ENCODE measurements at regions not wholly inside any gene's neighbourhood (a gene's known extent, or its start where the extent isn't known, plus 50 kb on each side); places are given as distances from the start of the nearest gene placed in this dataset.

- no peak overlapping the region for H3K27ac Mint-ChIP-seq
- WGBS (ENCODE audit: insufficient coverage): no CpG with 5 or more reads among the region's 7 CpGs
Measured at GRCh38 chr3:78421247-78421966, 1346.4 kb downstream of the ROBO1 start.

GRCh38 chr3:78424656-78425055, 1343.1 kb downstream of the ROBO1 start:
- Mint-ChIP-seq H3K4me3 (no peak overlapping the region), H3K9me3 (no peaks in the 10 kb centered on the region), H3K36me3 (no peaks in the 10 kb centered on the region), H3K4me1 (no peaks in the 10 kb centered on the region), H3K27ac (no peak overlapping the region), H3K27me3 (ENCODE audit: low read depth in 3 of 3) (peaks cover 0 to 3% (median 0%) of the 10 kb centered on the region in 3 donors)
- Histone ChIP-seq H4K20me1 (ENCODE audit: insufficient read depth, low read length) (no peaks in the 10 kb centered on the region), H3K27ac (ENCODE audit: low read depth in 1 of 2, low read length in 2 of 2) (no peak overlapping the region), H2AFZ (ENCODE audit: insufficient read depth, low read depth, low read length, poor library complexity, severe bottlenecking) (no peak overlapping the region), H3K9me3 (replicated peaks in 1 of 2; ENCODE audit: control insufficient read depth in 1 of 2, insufficient read depth in 1 of 2, low read length in 2 of 2) (no peaks in the 10 kb centered on the region), H3K4me2 (replicated peaks; ENCODE audit: extremely low read depth, low read length, poor library complexity, severe bottlenecking) (no peak overlapping the region), H3K27me3 (ENCODE audit: control insufficient read depth in 2 of 2, insufficient read depth in 2 of 2, low read length in 2 of 2) (no peaks in the 10 kb centered on the region), H3K36me3 (replicated peaks in 1 of 2; ENCODE audit: control insufficient read depth in 1 of 2, insufficient read depth in 2 of 2, low read length in 2 of 2) (no peaks in the 10 kb centered on the region), H3K79me2 (ENCODE audit: insufficient read depth, low read length) (no peaks in the 10 kb centered on the region), H3K4me3 (replicated peaks in 1 of 3; ENCODE audit: low read depth in 2 of 3, low read length in 3 of 3) (no peak overlapping the region), H3K9ac (ENCODE audit: insufficient read depth, low read length, poor library complexity, severe bottlenecking) (no peak overlapping the region), H3K4me1 (ENCODE audit: control insufficient read depth in 1 of 2, insufficient read depth in 2 of 2, low read length in 2 of 2) (no peaks in the 10 kb centered on the region)
- WGBS (ENCODE audit: insufficient coverage): no CpG with 5 or more reads among the region's 1 CpG
- no peak for DNase-seq
- no peak for TF ChIP-seq CTCF (IDR thresholded peaks at IDR 0.05)
- intact Hi-C loops (cut with micrococcal nuclease): no loop called here

More at GRCh38 chr3:78421247-78421966, 1346.4 kb downstream of the ROBO1 start:
- H3K36me3 Mint-ChIP-seq: no peaks in the 10 kb centered on the region
- Histone ChIP-seq H3K79me2 (ENCODE audit: insufficient read depth, low read length) (no peaks in the 10 kb centered on the region), H3K36me3 (replicated peaks in 1 of 2; ENCODE audit: control insufficient read depth in 1 of 2, insufficient read depth in 2 of 2, low read length in 2 of 2) (no peaks in the 10 kb centered on the region), H3K9ac (ENCODE audit: insufficient read depth, low read length, poor library complexity, severe bottlenecking) (no peak overlapping the region), H3K9me3 (replicated peaks in 1 of 2; ENCODE audit: control insufficient read depth in 1 of 2, insufficient read depth in 1 of 2, low read length in 2 of 2) (no peaks in the 10 kb centered on the region), H2AFZ (ENCODE audit: insufficient read depth, low read depth, low read length, poor library complexity, severe bottlenecking) (no peak overlapping the region), H3K4me3 (replicated peaks in 1 of 3; ENCODE audit: low read depth in 2 of 3, low read length in 3 of 3) (no peak overlapping the region), H3K27ac (ENCODE audit: low read depth in 1 of 2, low read length in 2 of 2) (no peak overlapping the region), H3K4me2 (replicated peaks; ENCODE audit: extremely low read depth, low read length, poor library complexity, severe bottlenecking) (no peak overlapping the region), H3K4me1 (ENCODE audit: control insufficient read depth in 1 of 2, insufficient read depth in 2 of 2, low read length in 2 of 2) (no peaks in the 10 kb centered on the region), H4K20me1 (ENCODE audit: insufficient read depth, low read length) (no peaks in the 10 kb centered on the region), H3K27me3 (ENCODE audit: control insufficient read depth in 2 of 2, insufficient read depth in 2 of 2, low read length in 2 of 2) (no peaks in the 10 kb centered on the region)
- no peaks in the 10 kb centered on the region for H3K4me1 Mint-ChIP-seq
- DNase-seq: no peak
- intact Hi-C loops (cut with micrococcal nuclease): no loop called here
- H3K27me3 Mint-ChIP-seq (ENCODE audit: low read depth in 3 of 3): peaks cover 0 to 3% (median 0%) of the 10 kb centered on the region in 3 donors
- peaks cover 0 to 2% (median 0%) of the 10 kb centered on the region in 7 donors for H3K9me3 Mint-ChIP-seq
- no peak overlapping the region for H3K4me3 Mint-ChIP-seq
- no peak for TF ChIP-seq CTCF (IDR thresholded peaks at IDR 0.05)

All from CD14-positive monocyte (primary cell).